ENCODE measurements at regions not wholly inside any gene's neighbourhood (a gene's known extent, or its start where the extent isn't known, plus 50 kb on each side); places are given as distances from the start of the nearest gene placed in this dataset.

- no peaks in the 10 kb centered on the region for H3K36me3 ChIP-seq (replicated peaks; ENCODE audit: insufficient read depth, low read depth)
- H3K9me2 ChIP-seq (replicated peaks; ENCODE audit: insufficient read depth), result no peaks in the 10 kb centered on the region
- H3K27me3 ChIP-seq, result no peaks in the 10 kb centered on the region
- TF ChIP-seq EZH2phosphoT487 (IDR thresholded peaks at IDR 0.05; ENCODE audit: low read depth, severe bottlenecking, unreplicated experiment) (no peak), EZH2 (IDR thresholded peaks at IDR 0.05; ENCODE audit: borderline replicate concordance) (no peak), CTCF (IDR thresholded peaks at IDR 0.05; ENCODE audit: poor library complexity) (no peak)
- H4K20me1 ChIP-seq (ENCODE audit: insufficient read depth, poor library complexity, severe bottlenecking), result no peaks in the 10 kb centered on the region
- H2AFZ ChIP-seq, result no peak overlapping the region
- 76% methylated on average over 5 of the region's 5 CpGs for WGBS (ENCODE audit: low lambda C conversion rate, missing lambda C conversion rate)
- no peaks in the 10 kb centered on the region for H3K4me1 ChIP-seq (ENCODE audit: insufficient read depth)
- H3K4me2 ChIP-seq, result no peak overlapping the region
- no peaks in the 10 kb centered on the region for H3K9me3 ChIP-seq (ENCODE audit: low read depth)
- H3K4me3 ChIP-seq, result no peak overlapping the region
- H3K79me2 ChIP-seq, result no peaks in the 10 kb centered on the region
- DNase-seq (ENCODE audit: low spot score), result no peak
- H3K27ac ChIP-seq, result no peak overlapping the region
Observed at GRCh38 chr9:90023861-90024260, 419.0 kb downstream of the GADD45G start.

- no peaks in the 10 kb centered on the region for H4K20me1 ChIP-seq (ENCODE audit: insufficient read depth, poor library complexity, severe bottlenecking)
- 87% methylated on average over 3 of the region's 3 CpGs for WGBS (ENCODE audit: low lambda C conversion rate, missing lambda C conversion rate)
- no peaks in the 10 kb centered on the region for H3K9me3 ChIP-seq (ENCODE audit: low read depth)
- no peak for DNase-seq (ENCODE audit: low spot score)
- no peak overlapping the region for H2AFZ ChIP-seq
- H3K4me2 ChIP-seq, result no peak overlapping the region
- H3K36me3 ChIP-seq (replicated peaks; ENCODE audit: insufficient read depth, low read depth), result no peaks in the 10 kb centered on the region
- H3K27ac ChIP-seq, result no peak overlapping the region
- H3K79me2 ChIP-seq, result no peaks in the 10 kb centered on the region
- no peaks in the 10 kb centered on the region for H3K9me2 ChIP-seq (replicated peaks; ENCODE audit: insufficient read depth)
- TF ChIP-seq CTCF (IDR thresholded peaks at IDR 0.05; ENCODE audit: poor library complexity), result no peak
- TF ChIP-seq EZH2phosphoT487 (IDR thresholded peaks at IDR 0.05; ENCODE audit: low read depth, severe bottlenecking, unreplicated experiment), result no peak
- TF ChIP-seq EZH2 (IDR thresholded peaks at IDR 0.05; ENCODE audit: borderline replicate concordance), result no peak
- no peak overlapping the region for H3K4me3 ChIP-seq
- no peaks in the 10 kb centered on the region for H3K27me3 ChIP-seq
- H3K4me1 ChIP-seq (ENCODE audit: insufficient read depth), result no peaks in the 10 kb centered on the region
Observed at GRCh38 chr9:90024409-90024808, 419.6 kb downstream of the GADD45G start.

GRCh38 chr9:90024823-90025222 is 420.0 kb downstream of the GADD45G start:
- no peak overlapping the region for H3K27ac ChIP-seq
- H3K4me1 ChIP-seq (ENCODE audit: insufficient read depth), result no peaks in the 10 kb centered on the region
- no peaks in the 10 kb centered on the region for H3K27me3 ChIP-seq
- H2AFZ ChIP-seq, result no peak overlapping the region
- no peak overlapping the region for H3K4me2 ChIP-seq
- H4K20me1 ChIP-seq (ENCODE audit: insufficient read depth, poor library complexity, severe bottlenecking), result no peaks in the 10 kb centered on the region
- 85% methylated on average over 9 of the region's 9 CpGs for WGBS (ENCODE audit: low lambda C conversion rate, missing lambda C conversion rate)
- TF ChIP-seq CTCF (IDR thresholded peaks at IDR 0.05; ENCODE audit: poor library complexity), result no peak
- TF ChIP-seq EZH2 (IDR thresholded peaks at IDR 0.05; ENCODE audit: borderline replicate concordance), result no peak
- no peak for TF ChIP-seq EZH2phosphoT487 (IDR thresholded peaks at IDR 0.05; ENCODE audit: low read depth, severe bottlenecking, unreplicated experiment)
- no peaks in the 10 kb centered on the region for H3K79me2 ChIP-seq
- no peaks in the 10 kb centered on the region for H3K36me3 ChIP-seq (replicated peaks; ENCODE audit: insufficient read depth, low read depth)
- H3K4me3 ChIP-seq, result no peak overlapping the region
- DNase-seq (ENCODE audit: low spot score), result no peak
- no peaks in the 10 kb centered on the region for H3K9me2 ChIP-seq (replicated peaks; ENCODE audit: insufficient read depth)
- no peaks in the 10 kb centered on the region for H3K9me3 ChIP-seq (ENCODE audit: low read depth)

GRCh38 chr9:90025816-90026215 is 421.0 kb downstream of the GADD45G start:
- no peak for TF ChIP-seq EZH2phosphoT487 (IDR thresholded peaks at IDR 0.05; ENCODE audit: low read depth, severe bottlenecking, unreplicated experiment)
- no peak overlapping the region for H3K4me2 ChIP-seq
- no peaks in the 10 kb centered on the region for H3K27me3 ChIP-seq
- H3K9me3 ChIP-seq (ENCODE audit: low read depth), result no peaks in the 10 kb centered on the region
- no peaks in the 10 kb centered on the region for H4K20me1 ChIP-seq (ENCODE audit: insufficient read depth, poor library complexity, severe bottlenecking)
- H3K27ac ChIP-seq, result no peak overlapping the region
- no peaks in the 10 kb centered on the region for H3K4me1 ChIP-seq (ENCODE audit: insufficient read depth)
- no peak overlapping the region for H3K4me3 ChIP-seq
- H2AFZ ChIP-seq, result no peak overlapping the region
- no peaks in the 10 kb centered on the region for H3K36me3 ChIP-seq (replicated peaks; ENCODE audit: insufficient read depth, low read depth)
- H3K79me2 ChIP-seq, result no peaks in the 10 kb centered on the region
- WGBS (ENCODE audit: low lambda C conversion rate, missing lambda C conversion rate), result 46% methylated on average over 3 of the region's 3 CpGs
- H3K9me2 ChIP-seq (replicated peaks; ENCODE audit: insufficient read depth), result no peaks in the 10 kb centered on the region
- DNase-seq (ENCODE audit: low spot score), result peak; percentile 47

All from hepatocyte (in vitro differentiated cells).